ENCODE measurements at regions not wholly inside any gene's neighbourhood (a gene's known extent, or its start where the extent isn't known, plus 50 kb on each side); places are given as distances from the start of the nearest gene placed in this dataset.
"Not testable (repeated sequence)": the region's sequence is repeated elsewhere in the genome, so short reads cannot be mapped to it uniquely, and the experiment has no call there.

- H3K27ac ChIP-seq (ENCODE audit: low read depth, low read length, poor library complexity, severe bottlenecking); H3K9me3 ChIP-seq (ENCODE audit: low read depth, low read length, poor library complexity, severe bottlenecking); CTCF ChIA-PET; H3K36me3 ChIP-seq (ENCODE audit: insufficient read depth, low read length, poor library complexity, severe bottlenecking); H3K4me3 ChIP-seq (ENCODE audit: low read depth, low read length, poor library complexity, severe bottlenecking); H3K4me1 ChIP-seq (ENCODE audit: insufficient read depth, low read length, poor library complexity, severe bottlenecking); BruUV-seq (replicated peaks); DNase-seq (ENCODE audit: low spot score); intact Hi-C loops (cut with micrococcal nuclease; ENCODE audit: unreplicated experiment); H3K27me3 ChIP-seq (replicated peaks; ENCODE audit: insufficient read depth, low read depth, low read length, poor library complexity); POLR2A ChIA-PET (ENCODE audit: low non-redundant PET): not testable (repeated sequence)
These were observed 299.1 kb upstream of the ZNF658 start for GRCh38 chr9:66601472-66601871.

GRCh38 chr9:66631521-66632046 lies 268.9 kb upstream of the ZNF658 start:
- H3K9me3 ChIP-seq (ENCODE audit: low read depth, low read length, poor library complexity, severe bottlenecking); intact Hi-C loops (cut with micrococcal nuclease; ENCODE audit: unreplicated experiment); H3K36me3 ChIP-seq (ENCODE audit: insufficient read depth, low read length, poor library complexity, severe bottlenecking); POLR2A ChIA-PET (ENCODE audit: low non-redundant PET); H3K4me1 ChIP-seq (ENCODE audit: insufficient read depth, low read length, poor library complexity, severe bottlenecking); DNase-seq (ENCODE audit: low spot score); H3K27me3 ChIP-seq (replicated peaks; ENCODE audit: insufficient read depth, low read depth, low read length, poor library complexity); H3K4me3 ChIP-seq (ENCODE audit: low read depth, low read length, poor library complexity, severe bottlenecking); CTCF ChIA-PET; H3K27ac ChIP-seq (ENCODE audit: low read depth, low read length, poor library complexity, severe bottlenecking); BruUV-seq (replicated peaks): not testable (repeated sequence)

- H3K27ac ChIP-seq (ENCODE audit: low read depth, low read length, poor library complexity, severe bottlenecking); DNase-seq (ENCODE audit: low spot score); H3K9me3 ChIP-seq (ENCODE audit: low read depth, low read length, poor library complexity, severe bottlenecking); H3K4me3 ChIP-seq (ENCODE audit: low read depth, low read length, poor library complexity, severe bottlenecking); CTCF ChIA-PET; intact Hi-C loops (cut with micrococcal nuclease; ENCODE audit: unreplicated experiment); H3K27me3 ChIP-seq (replicated peaks; ENCODE audit: insufficient read depth, low read depth, low read length, poor library complexity); H3K36me3 ChIP-seq (ENCODE audit: insufficient read depth, low read length, poor library complexity, severe bottlenecking); POLR2A ChIA-PET (ENCODE audit: low non-redundant PET); BruUV-seq (replicated peaks); H3K4me1 ChIP-seq (ENCODE audit: insufficient read depth, low read length, poor library complexity, severe bottlenecking): not testable (repeated sequence)
These were observed 252.8 kb upstream of the ZNF658 start for GRCh38 chr9:66647675-66648074.

DNA sequence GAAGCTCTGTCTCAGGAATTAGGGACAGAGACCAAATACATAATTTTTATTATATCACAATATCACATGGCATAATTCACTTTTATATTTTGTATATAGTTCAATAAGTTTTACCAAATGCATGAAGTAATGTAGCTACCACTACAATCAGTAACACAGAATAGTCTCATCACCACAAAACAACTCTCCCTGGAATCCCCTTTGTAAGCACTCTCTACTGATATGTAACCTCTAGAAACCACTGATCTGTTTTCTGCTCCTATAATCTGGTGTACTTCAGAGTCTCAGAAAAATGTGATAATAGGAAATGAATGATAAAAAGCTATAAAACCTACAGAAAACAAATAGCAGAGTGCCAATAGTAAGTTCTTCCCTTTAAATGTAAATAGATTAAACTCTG lies 210.3 kb upstream of the ZNF658 start:
- H3K27ac ChIP-seq (ENCODE audit: low read depth, low read length, poor library complexity, severe bottlenecking); intact Hi-C loops (cut with micrococcal nuclease; ENCODE audit: unreplicated experiment); H3K36me3 ChIP-seq (ENCODE audit: insufficient read depth, low read length, poor library complexity, severe bottlenecking); H3K4me1 ChIP-seq (ENCODE audit: insufficient read depth, low read length, poor library complexity, severe bottlenecking); H3K4me3 ChIP-seq (ENCODE audit: low read depth, low read length, poor library complexity, severe bottlenecking); POLR2A ChIA-PET (ENCODE audit: low non-redundant PET); CTCF ChIA-PET; DNase-seq (ENCODE audit: low spot score); H3K27me3 ChIP-seq (replicated peaks; ENCODE audit: insufficient read depth, low read depth, low read length, poor library complexity); H3K9me3 ChIP-seq (ENCODE audit: low read depth, low read length, poor library complexity, severe bottlenecking); BruUV-seq (replicated peaks): not testable (repeated sequence)

GRCh38 chr9:66695561-66696240 lies 204.8 kb upstream of the ZNF658 start:
- DNase-seq (ENCODE audit: low spot score); H3K36me3 ChIP-seq (ENCODE audit: insufficient read depth, low read length, poor library complexity, severe bottlenecking); H3K4me1 ChIP-seq (ENCODE audit: insufficient read depth, low read length, poor library complexity, severe bottlenecking); H3K27me3 ChIP-seq (replicated peaks; ENCODE audit: insufficient read depth, low read depth, low read length, poor library complexity); H3K27ac ChIP-seq (ENCODE audit: low read depth, low read length, poor library complexity, severe bottlenecking); H3K9me3 ChIP-seq (ENCODE audit: low read depth, low read length, poor library complexity, severe bottlenecking); intact Hi-C loops (cut with micrococcal nuclease; ENCODE audit: unreplicated experiment); BruUV-seq (replicated peaks); CTCF ChIA-PET; H3K4me3 ChIP-seq (ENCODE audit: low read depth, low read length, poor library complexity, severe bottlenecking); POLR2A ChIA-PET (ENCODE audit: low non-redundant PET): not testable (repeated sequence)

- POLR2A ChIA-PET (ENCODE audit: low non-redundant PET); CTCF ChIA-PET; H3K27me3 ChIP-seq (replicated peaks; ENCODE audit: insufficient read depth, low read depth, low read length, poor library complexity); H3K27ac ChIP-seq (ENCODE audit: low read depth, low read length, poor library complexity, severe bottlenecking); intact Hi-C loops (cut with micrococcal nuclease; ENCODE audit: unreplicated experiment); H3K4me1 ChIP-seq (ENCODE audit: insufficient read depth, low read length, poor library complexity, severe bottlenecking); H3K4me3 ChIP-seq (ENCODE audit: low read depth, low read length, poor library complexity, severe bottlenecking); H3K36me3 ChIP-seq (ENCODE audit: insufficient read depth, low read length, poor library complexity, severe bottlenecking); DNase-seq (ENCODE audit: low spot score); BruUV-seq (replicated peaks); H3K9me3 ChIP-seq (ENCODE audit: low read depth, low read length, poor library complexity, severe bottlenecking): not testable (repeated sequence)
These were observed 203.0 kb upstream of the ZNF658 start for GRCh38 chr9:66697343-66698065.

DNA sequence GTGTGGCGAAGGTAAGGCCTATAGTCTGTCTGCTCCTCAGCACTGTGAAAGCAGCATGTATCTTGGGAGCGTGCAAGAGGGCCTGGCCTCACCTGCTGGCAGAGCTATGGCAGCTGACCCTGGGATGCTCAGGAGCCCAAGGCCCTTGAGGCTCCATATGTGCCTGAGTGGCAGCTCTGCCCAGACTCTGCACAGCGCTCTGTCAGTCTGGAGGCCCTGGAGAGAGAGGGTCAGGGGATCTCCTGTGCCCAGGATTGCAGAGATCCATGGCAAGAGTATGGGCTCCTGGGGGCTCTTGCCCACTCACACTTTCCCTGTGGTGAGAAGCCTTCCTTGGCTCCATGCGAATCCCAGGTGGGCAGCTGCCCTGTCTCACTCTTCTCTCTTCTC lies 202.5 kb upstream of the ZNF658 start:
- H3K4me3 ChIP-seq (ENCODE audit: low read depth, low read length, poor library complexity, severe bottlenecking); DNase-seq (ENCODE audit: low spot score); H3K9me3 ChIP-seq (ENCODE audit: low read depth, low read length, poor library complexity, severe bottlenecking); H3K27me3 ChIP-seq (replicated peaks; ENCODE audit: insufficient read depth, low read depth, low read length, poor library complexity); POLR2A ChIA-PET (ENCODE audit: low non-redundant PET); H3K4me1 ChIP-seq (ENCODE audit: insufficient read depth, low read length, poor library complexity, severe bottlenecking); intact Hi-C loops (cut with micrococcal nuclease; ENCODE audit: unreplicated experiment); H3K27ac ChIP-seq (ENCODE audit: low read depth, low read length, poor library complexity, severe bottlenecking); H3K36me3 ChIP-seq (ENCODE audit: insufficient read depth, low read length, poor library complexity, severe bottlenecking); BruUV-seq (replicated peaks); CTCF ChIA-PET: not testable (repeated sequence)

Data from A673 (cell line).